Motor neuron (in vitro differentiated cells): ENCODE measurements at regions not wholly inside any gene's neighbourhood (a gene's known extent, or its start where the extent isn't known, plus 50 kb on each side); places are given as distances from the start of the nearest gene placed in this dataset.

Experiments used
- ATAC-seq, 8 experiments: fragments of 200-7000 bp; cut with Tn5 transposase; replicated peaks in 6 of 8; 2 replicates each; pipeline ENCODE4 v1.8.0; 2021; ENCODE audit warnings: mild to moderate bottlenecking in 8 of 8, moderate library complexity in 8 of 8
- H3K27ac ChIP-seq, 2 donors: fragments of 250-450 bp; sonication (Bioruptor Pico); 2 replicates each; pipeline ENCODE4 v1.9.0; 2021; ENCODE audit warnings: antibody characterized with exemption in 2 of 2, mild to moderate bottlenecking in 2 of 2, moderate library complexity in 1 of 2
- H3K4me1 ChIP-seq, 2 donors: fragments of 250-450 bp; sonication (Bioruptor Pico); replicated peaks in 1 of 2; 2 replicates each; pipeline ENCODE4 v1.6.1; 2021; ENCODE audit warnings: antibody characterized with exemption in 2 of 2, mild to moderate bottlenecking in 2 of 2, moderate library complexity in 1 of 2
- H3K4me3 ChIP-seq, 5 donors: fragments of 250-450 bp; sonication (Bioruptor Pico); 2 replicates each; pipeline ENCODE4 v1.9.0; 2021; ENCODE audit warnings: antibody characterized with exemption in 5 of 5, mild to moderate bottlenecking in 5 of 5, moderate library complexity in 4 of 5
- WGBS, 10 experiments: fragments of 450-650 bp; shearing (Covaris generic); methylation state at CpG; one replicate each; pipeline ENCODE4 v1.0.0; 2022; 5-methylcytosine and 5-hydroxymethylcytosine counted together
- in situ Hi-C, 9 experiments: fragments of 400-800 bp; cut with MboI; loops; one replicate each; pipeline ENCODE4 v1.15.0; 2021; ENCODE audit warnings: low sequenced_read_pairs in 9 of 9, low pct_unique_long_range_greater_than_20kb in 2 of 9; ENCODE audit not compliant: unreplicated experiment in 9 of 9

DNA sequence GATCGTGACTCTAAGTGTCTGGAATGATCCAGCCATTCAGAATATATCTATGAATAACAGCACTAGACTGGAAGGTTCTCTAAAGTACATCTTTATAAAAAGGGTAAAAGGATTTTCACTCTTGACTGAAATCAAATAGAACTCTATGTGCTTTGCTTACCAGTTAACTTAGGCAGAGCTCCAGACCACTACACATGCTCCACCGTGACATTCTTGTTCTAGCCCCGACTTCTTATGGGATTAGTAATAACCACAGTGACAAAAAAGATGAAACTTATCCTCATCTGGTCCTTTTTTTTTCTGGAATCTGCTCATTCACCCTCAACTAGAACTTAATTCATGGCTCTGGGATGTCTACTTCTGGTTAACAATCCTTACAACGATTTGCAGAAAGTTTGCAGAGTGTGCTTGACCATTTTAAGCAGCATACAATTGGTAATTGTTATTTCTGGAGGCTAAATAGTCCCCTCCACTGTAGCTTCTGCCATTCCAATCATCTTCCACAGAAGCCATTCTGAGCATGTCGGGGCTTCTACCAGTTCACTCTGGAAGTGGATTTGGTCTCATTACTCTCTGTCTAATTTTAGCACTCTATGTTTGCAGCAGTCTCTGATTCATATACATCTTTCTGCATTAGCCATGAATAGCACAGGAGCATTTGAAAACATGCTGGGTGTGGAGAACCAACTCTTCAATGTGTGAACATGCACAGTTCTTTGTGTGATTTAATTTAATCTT lies 163.7 kb upstream of the CDC14C start:
- Histone ChIP-seq H3K4me1 (peaks cover 0 to 4% of the 10 kb centered on the region in 2 donors), H3K27ac (no peak overlapping the region), H3K4me3 (no peak overlapping the region)
- ATAC-seq = peak in 1 of 8 experiments; percentile 48
- 0 to 93% (median 69%) methylated on average over 1 to 5 of the region's 5 CpGs for WGBS, 10 experiments
- in situ Hi-C loops = no loop called here

- Histone ChIP-seq H3K4me3 (no peak overlapping the region), H3K4me1 (no peaks in the 10 kb centered on the region), H3K27ac (no peak overlapping the region)
- in situ Hi-C loops = no loop called here
- no peak for ATAC-seq
- WGBS, 10 experiments = 40 to 100% (median 88%) methylated on average over 1 of the region's 1 CpG; no CpG with 5 or more reads in 3 of the 10 experiments
Observed at GRCh38 chr7:48780862-48781261, 143.5 kb upstream of the CDC14C start.

- H3K27ac ChIP-seq = no peak overlapping the region
- WGBS, 10 experiments = 0 to 86% (median 59%) methylated on average over 1 to 3 of the region's 3 CpGs; no CpG with 5 or more reads in 2 of the 10 experiments
- no peak for ATAC-seq
- in situ Hi-C loops = no loop called here
- no peak overlapping the region for H3K4me3 ChIP-seq
- no peaks in the 10 kb centered on the region for H3K4me1 ChIP-seq
Observed at GRCh38 chr7:48781752-48782151, 142.6 kb upstream of the CDC14C start.

DNA sequence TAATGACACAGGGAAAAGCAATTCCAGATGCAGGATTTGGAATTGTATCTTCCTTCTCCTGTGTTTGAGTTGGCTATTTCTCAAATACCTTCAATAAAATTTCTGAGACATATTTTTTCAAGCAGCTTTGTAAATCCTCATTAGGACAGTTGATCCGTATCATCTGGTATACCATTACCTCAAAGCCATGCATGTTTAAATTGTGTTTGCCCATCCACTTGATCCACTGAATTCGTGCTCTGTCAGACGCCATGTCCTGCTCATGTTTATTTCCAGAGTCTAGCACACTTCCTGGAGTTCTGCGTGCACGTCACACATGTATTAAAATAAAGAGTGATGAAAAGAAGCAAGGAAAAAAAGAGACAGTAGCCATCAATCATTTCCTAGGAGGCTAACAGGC lies 141.8 kb upstream of the CDC14C start:
- 0 to 100% (median 65%) methylated on average over 2 to 5 of the region's 5 CpGs; no CpG with 5 or more reads in 1 of the 10 experiments for WGBS, 10 experiments

GRCh38 chr7:48786951-48787350 lies 137.4 kb upstream of the CDC14C start:
- Histone ChIP-seq H3K4me1 (no peaks in the 10 kb centered on the region), H3K27ac (no peak overlapping the region), H3K4me3 (no peak overlapping the region)
- 0 to 100% (median 82%) methylated on average over 1 to 3 of the region's 3 CpGs; no CpG with 5 or more reads in 3 of the 10 experiments for WGBS, 10 experiments
- peak in 1 of 8 experiments; percentile 46 for ATAC-seq
- in situ Hi-C loops = no loop called here

More for the DNA sequence above, 141.8 kb upstream of the CDC14C start:
- Histone ChIP-seq H3K27ac (no peak overlapping the region), H3K4me3 (no peak overlapping the region), H3K4me1 (no peaks in the 10 kb centered on the region)
- no peak for ATAC-seq
- in situ Hi-C loops = no loop called here

DNA sequence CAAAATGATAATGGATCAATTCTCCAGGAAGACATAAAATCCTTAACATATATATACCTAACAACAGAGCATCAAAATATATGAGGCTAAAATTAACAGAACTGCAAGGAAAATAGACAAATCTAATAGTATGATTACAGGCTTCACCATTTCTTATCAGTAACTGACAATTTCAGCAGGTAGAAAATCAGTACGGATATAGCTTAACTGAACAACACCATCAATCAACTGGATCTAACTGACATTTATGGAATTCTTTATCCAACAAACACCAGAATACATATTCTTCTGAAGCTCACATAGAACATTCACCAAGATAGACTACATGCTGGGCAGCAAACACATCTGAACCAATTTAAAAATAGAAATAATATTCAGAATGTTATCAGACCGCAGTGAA lies 121.1 kb upstream of the CDC14C start:
- Histone ChIP-seq H3K4me1 (peaks cover 0 to 16% of the 10 kb centered on the region in 2 donors), H3K4me3 (no peak overlapping the region), H3K27ac (no peak overlapping the region)
- no peak for ATAC-seq
- WGBS, 10 experiments = 10 to 100% (median 63%) methylated on average over 1 to 2 of the region's 2 CpGs
- in situ Hi-C loops = no loop called here

GRCh38 chr7:48806731-48807130 lies 117.6 kb upstream of the CDC14C start:
- peaks cover 0 to 23% of the 10 kb centered on the region in 2 donors for H3K4me1 ChIP-seq

GRCh38 chr7:48811071-48811470 lies 113.3 kb upstream of the CDC14C start:
- no peak overlapping the region for H3K27ac ChIP-seq
- H3K4me1 ChIP-seq = peaks cover 0 to 27% of the 10 kb centered on the region in 2 donors
- no peak for ATAC-seq
- 0 to 100% (median 83%) methylated on average over 1 to 2 of the region's 2 CpGs; no CpG with 5 or more reads in 1 of the 10 experiments for WGBS, 10 experiments
- in situ Hi-C loops = no loop called here
- no peak overlapping the region for H3K4me3 ChIP-seq

More at GRCh38 chr7:48806731-48807130, 117.6 kb upstream of the CDC14C start:
- ATAC-seq = peak in 1 of 8 experiments; percentile 21
- Histone ChIP-seq H3K27ac (no peak overlapping the region), H3K4me3 (no peak overlapping the region)
- in situ Hi-C loops = no loop called here
- 10 to 100% (median 67%) methylated on average over 1 to 4 of the region's 4 CpGs; no CpG with 5 or more reads in 2 of the 10 experiments for WGBS, 10 experiments

- Histone ChIP-seq H3K4me1 (peaks cover 0 to 16% of the 10 kb centered on the region in 2 donors), H3K27ac (no peak overlapping the region), H3K4me3 (no peak overlapping the region)
- in situ Hi-C loops = no loop called here
- ATAC-seq = no peak
- WGBS, 10 experiments = 0 to 100% (median 86%) methylated on average over 2 to 4 of the region's 4 CpGs
Observed at GRCh38 chr7:48813472-48813871, 110.9 kb upstream of the CDC14C start.

DNA sequence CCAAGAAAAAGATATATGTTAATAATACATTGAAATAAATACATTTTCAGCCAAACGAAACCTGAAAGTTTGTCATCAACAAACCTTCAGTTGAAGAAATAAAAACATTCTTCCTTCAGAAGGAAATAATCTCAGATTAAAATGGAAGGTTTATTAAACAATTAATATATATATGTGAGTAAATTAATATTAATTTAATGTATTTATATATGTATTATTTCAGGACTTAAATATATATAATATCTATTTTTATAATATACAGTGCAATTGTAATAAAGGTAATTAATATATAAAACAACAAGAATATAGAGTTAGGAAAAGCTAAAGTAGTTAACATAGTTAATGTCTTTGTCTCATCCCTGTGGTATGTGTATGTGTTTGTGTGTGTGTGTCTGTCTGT lies 102.2 kb upstream of the CDC14C start:
- H3K4me3 ChIP-seq = no peak overlapping the region
- no peaks in the 10 kb centered on the region for H3K4me1 ChIP-seq
- WGBS, 10 experiments = 0 to 100% (median 25%) methylated on average over 1 of the region's 1 CpG; no CpG with 5 or more reads in 3 of the 10 experiments
- H3K27ac ChIP-seq = no peak overlapping the region
- in situ Hi-C loops = no loop called here
- no peak for ATAC-seq

GRCh38 chr7:48832303-48832845 lies 92.0 kb upstream of the CDC14C start:
- in situ Hi-C loops = no loop called here
- H3K27ac ChIP-seq = no peak overlapping the region
- H3K4me1 ChIP-seq = peaks cover 0 to 8% of the 10 kb centered on the region in 2 donors
- no peak for ATAC-seq
- WGBS, 10 experiments = 5 to 100% (median 67%) methylated on average over 1 to 4 of the region's 4 CpGs; no CpG with 5 or more reads in 1 of the 10 experiments
- H3K4me3 ChIP-seq = no peak overlapping the region

DNA sequence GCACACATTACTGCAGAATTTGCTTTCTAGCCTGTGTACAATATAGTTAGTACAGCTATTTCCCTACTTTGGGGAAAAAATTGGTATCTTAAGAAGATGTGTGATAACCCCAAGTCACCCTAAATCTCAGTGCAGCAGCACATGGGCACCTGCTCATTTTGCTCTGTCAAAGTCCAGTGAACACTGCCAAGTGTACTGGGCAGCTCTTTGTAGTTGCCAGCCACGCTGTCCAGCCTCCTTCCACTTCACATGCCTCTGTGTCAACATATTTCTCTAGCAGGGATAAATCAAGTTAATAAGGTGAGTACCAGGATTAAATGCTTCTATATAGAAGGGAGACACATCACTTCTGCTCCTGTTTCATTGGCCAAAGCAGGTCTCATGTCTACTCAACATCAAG lies 87.1 kb upstream of the CDC14C start:
- peak in 1 of 8 experiments; percentile 12 for ATAC-seq
- in situ Hi-C loops = no loop called here
- Histone ChIP-seq H3K4me1 (peaks cover 5 to 9% of the 10 kb centered on the region in 2 donors), H3K27ac (no peak overlapping the region), H3K4me3 (no peak overlapping the region)
- WGBS, 10 experiments = 0 to 100% (median 82%) methylated on average over 1 of the region's 1 CpG; no CpG with 5 or more reads in 6 of the 10 experiments

GRCh38 chr7:48839108-48839507 lies 85.2 kb upstream of the CDC14C start:
- peak in 5 of 8 experiments; percentile 20 to 47 (median 32) for ATAC-seq
- Histone ChIP-seq H3K27ac (no peak overlapping the region), H3K4me3 (no peak overlapping the region), H3K4me1 (peaks cover 5 to 9% of the 10 kb centered on the region in 2 donors)
- WGBS, 10 experiments = 18 to 80% (median 53%) methylated on average over 1 to 4 of the region's 5 CpGs; no CpG with 5 or more reads in 1 of the 10 experiments
- in situ Hi-C loops = no loop called here
